Parathyroid adenoma (tissue), 2 donors: ENCODE measurements at regions not wholly inside any gene's neighbourhood (a gene's known extent, or its start where the extent isn't known, plus 50 kb on each side); places are given as distances from the start of the nearest gene placed in this dataset.
"Not testable (repeated sequence)": the region's sequence is repeated elsewhere in the genome, so short reads cannot be mapped to it uniquely, and the experiment has no call there.

Experiments
- H2AFZ ChIP-seq: fragments of 300-600 bp; sonication (generic); one replicate; pipeline ENCODE4 v1.7.0; 2017; ENCODE audit warnings: antibody characterized with exemption, mild to moderate bottlenecking
- H3K27ac ChIP-seq: fragments of 300-600 bp; sonication (generic); one replicate; pipeline ENCODE4 v1.7.0; 2017
- H3K27me3 ChIP-seq: fragments of 300-600 bp; sonication (generic); one replicate; pipeline ENCODE4 v1.7.0; 2017; ENCODE audit warnings: low read length; ENCODE audit not compliant: control insufficient read depth, insufficient read depth
- H3K36me3 ChIP-seq: fragments of 300-600 bp; sonication (generic); one replicate; pipeline ENCODE4 v1.7.0; 2017; ENCODE audit warnings: low read length; ENCODE audit not compliant: control insufficient read depth, insufficient read depth
- H3K4me1 ChIP-seq: fragments of 300-600 bp; sonication (generic); one replicate; pipeline ENCODE4 v1.7.0; 2017; ENCODE audit warnings: control low read depth
- H3K4me2 ChIP-seq: fragments of 300-600 bp; sonication (generic); one replicate; pipeline ENCODE4 v1.7.0; 2017; ENCODE audit warnings: low read length
- H3K4me3 ChIP-seq: fragments of 300-600 bp; sonication (generic); one replicate; pipeline ENCODE4 v1.7.0; 2017; ENCODE audit warnings: low read depth, low read length
- H3K79me2 ChIP-seq: fragments of 300-600 bp; sonication (generic); one replicate; pipeline ENCODE4 v1.7.0; 2017; ENCODE audit warnings: control low read depth
- H3K9ac ChIP-seq: fragments of 300-600 bp; sonication (generic); one replicate; pipeline ENCODE4 v1.7.0; 2017; ENCODE audit warnings: mild to moderate bottlenecking
- H3K9me3 ChIP-seq: fragments of 300-600 bp; sonication (generic); one replicate; pipeline ENCODE4 v1.7.0; 2017; ENCODE audit warnings: low read length; ENCODE audit not compliant: control insufficient read depth
- CTCF ChIP-seq: fragments of 300-600 bp; sonication (generic); IDR thresholded peaks from one replicate; pipeline ENCODE4 v1.7.0; 2017; ENCODE audit warnings: antibody characterized with exemption, mild to moderate bottlenecking
- donor health status: primary hyperparathyroidism.

GRCh38 chrX:51148848-51149247 lies 183.8 kb upstream of the NUDT10 start:
- TF ChIP-seq CTCF = no peak
- H3K4me2 ChIP-seq = no peak overlapping the region
- no peak overlapping the region for H3K27ac ChIP-seq
- H3K9ac ChIP-seq = no peak overlapping the region
- H3K79me2 ChIP-seq = no peaks in the 10 kb centered on the region
- H3K36me3 ChIP-seq = no peaks in the 10 kb centered on the region
- no peak overlapping the region for H3K4me3 ChIP-seq
- H2AFZ ChIP-seq = no peak overlapping the region
- H3K4me1 ChIP-seq = no peaks in the 10 kb centered on the region
- no peaks in the 10 kb centered on the region for H3K27me3 ChIP-seq
- H3K9me3 ChIP-seq = no peaks in the 10 kb centered on the region

DNA sequence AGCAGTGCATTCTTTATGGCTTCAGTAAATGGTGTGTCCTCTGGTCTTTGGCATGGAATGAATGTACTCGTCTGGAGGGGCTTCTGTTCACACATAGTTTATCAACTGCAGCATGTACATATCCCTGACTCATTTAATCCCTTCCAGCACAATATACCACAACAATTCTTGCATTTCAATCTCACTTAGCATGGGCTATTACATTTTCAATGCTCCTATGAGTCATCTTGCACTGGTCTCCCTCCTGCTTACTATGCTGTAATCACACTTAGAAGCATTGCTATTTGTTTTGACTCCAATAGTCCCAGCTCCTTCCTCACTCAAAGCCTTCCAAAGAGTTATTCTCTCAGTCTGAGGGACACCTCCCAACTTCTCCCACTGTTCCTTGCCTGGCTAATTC lies 180.9 kb upstream of the NUDT10 start:
- no peak overlapping the region for H3K4me3 ChIP-seq
- no peak overlapping the region for H3K27ac ChIP-seq
- no peaks in the 10 kb centered on the region for H3K79me2 ChIP-seq
- no peak for TF ChIP-seq CTCF
- H3K9ac ChIP-seq = no peak overlapping the region
- no peak overlapping the region for H3K4me2 ChIP-seq
- H3K36me3 ChIP-seq = no peaks in the 10 kb centered on the region
- H3K4me1 ChIP-seq = no peaks in the 10 kb centered on the region
- no peaks in the 10 kb centered on the region for H3K9me3 ChIP-seq
- H2AFZ ChIP-seq = no peak overlapping the region
- no peaks in the 10 kb centered on the region for H3K27me3 ChIP-seq

GRCh38 chrX:51155157-51155556 lies 177.5 kb upstream of the NUDT10 start:
- Histone ChIP-seq H3K79me2 (no peaks in the 10 kb centered on the region), H3K4me2 (no peak overlapping the region), H3K27ac (no peak overlapping the region), H3K36me3 (no peaks in the 10 kb centered on the region), H3K9ac (no peak overlapping the region), H3K4me1 (no peaks in the 10 kb centered on the region), H3K27me3 (no peaks in the 10 kb centered on the region), H3K4me3 (no peak overlapping the region), H3K9me3 (no peaks in the 10 kb centered on the region), H2AFZ (no peak overlapping the region)
- no peak for TF ChIP-seq CTCF

DNA sequence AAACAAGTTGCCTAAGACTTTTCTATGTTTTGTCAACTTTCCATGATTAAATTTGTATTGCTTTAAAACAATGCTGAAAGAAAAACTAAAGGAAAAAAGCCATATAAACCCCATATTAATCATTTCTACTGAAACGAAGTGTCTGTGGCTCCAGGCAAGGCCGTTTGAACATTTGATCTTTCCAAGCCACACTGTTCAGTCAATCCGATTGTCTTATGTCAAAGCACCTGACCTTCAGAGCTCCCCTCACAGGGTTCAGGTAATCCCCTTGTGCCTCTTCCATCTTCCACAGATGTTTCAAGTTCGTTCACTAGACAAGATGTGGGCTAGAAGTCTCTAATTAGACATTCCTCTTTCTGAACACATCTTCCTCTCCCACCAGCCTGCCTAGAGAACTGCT lies 177.1 kb upstream of the NUDT10 start:
- H3K27me3 ChIP-seq = no peaks in the 10 kb centered on the region
- no peak overlapping the region for H3K4me2 ChIP-seq
- H2AFZ ChIP-seq = no peak overlapping the region
- no peak overlapping the region for H3K27ac ChIP-seq
- H3K79me2 ChIP-seq = no peaks in the 10 kb centered on the region
- no peak for TF ChIP-seq CTCF
- no peaks in the 10 kb centered on the region for H3K4me1 ChIP-seq
- H3K9me3 ChIP-seq = no peaks in the 10 kb centered on the region
- no peak overlapping the region for H3K4me3 ChIP-seq
- no peaks in the 10 kb centered on the region for H3K36me3 ChIP-seq
- H3K9ac ChIP-seq = no peak overlapping the region

DNA sequence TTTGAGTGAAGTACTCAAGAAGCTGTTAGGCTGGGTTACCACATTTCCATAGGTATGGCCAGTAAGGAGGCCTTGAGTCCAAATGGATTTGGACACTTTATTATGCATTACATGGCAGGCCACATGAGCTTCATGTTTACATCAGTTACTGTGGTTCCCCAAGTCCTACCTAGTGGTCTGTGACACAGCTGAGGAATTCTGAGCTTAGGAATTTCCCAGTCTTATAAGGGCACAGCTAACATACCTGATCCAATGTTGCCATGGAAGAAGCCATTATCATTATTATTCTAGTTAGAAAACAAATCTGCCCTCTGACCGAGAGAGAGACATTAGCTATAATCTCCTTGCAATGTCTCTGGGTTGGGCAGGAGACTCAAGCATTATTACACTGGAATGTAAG lies 174.4 kb upstream of the NUDT10 start:
- no peak overlapping the region for H3K27ac ChIP-seq
- H3K9ac ChIP-seq = no peak overlapping the region
- H3K36me3 ChIP-seq = no peaks in the 10 kb centered on the region
- no peaks in the 10 kb centered on the region for H3K4me1 ChIP-seq
- H3K4me2 ChIP-seq = no peak overlapping the region
- H2AFZ ChIP-seq = no peak overlapping the region
- TF ChIP-seq CTCF = no peak
- no peak overlapping the region for H3K4me3 ChIP-seq
- no peaks in the 10 kb centered on the region for H3K27me3 ChIP-seq
- H3K79me2 ChIP-seq = no peaks in the 10 kb centered on the region
- no peaks in the 10 kb centered on the region for H3K9me3 ChIP-seq

- H3K4me1 ChIP-seq, H3K9ac ChIP-seq, H3K9me3 ChIP-seq, H3K4me2 ChIP-seq, H3K4me3 ChIP-seq, H3K79me2 ChIP-seq, H3K27me3 ChIP-seq, H3K27ac ChIP-seq, H3K36me3 ChIP-seq, H2AFZ ChIP-seq: not testable (repeated sequence)
Measured at GRCh38 chrX:51159378-51159777, 173.2 kb upstream of the NUDT10 start.
